GM12878 (cell line): ENCODE measurements at regions not wholly inside any gene's neighbourhood (a gene's known extent, or its start where the extent isn't known, plus 50 kb on each side); places are given as distances from the start of the nearest gene placed in this dataset.

Experiments
- CHD1 ChIP-seq: IDR thresholded peaks from 2 replicates; pipeline ENCODE4 v1.6.1; 2012; ENCODE audit warnings: low read depth, low read length, improper control_type of control experiment
- ESRRA ChIP-seq: IDR thresholded peaks from 2 replicates; pipeline ENCODE4 v1.6.1; 2012; ENCODE audit warnings: mild to moderate bottlenecking, low read length, improper control_type of control experiment
- FOS ChIP-seq: IDR thresholded peaks from 3 replicates; pipeline ENCODE4 v1.6.1; 2011; ENCODE audit warnings: borderline replicate concordance; ENCODE audit not compliant: insufficient read length; ENCODE audit errors: extremely low read depth
- MTA2 ChIP-seq: fragments of 450-650 bp; IDR thresholded peaks from 2 replicates; pipeline ENCODE4 v1.6.1; 2016; ENCODE audit warnings: low read depth, mild to moderate bottlenecking, moderate library complexity
- SUZ12 ChIP-seq: fragments of 200-600 bp; sonication (generic); IDR thresholded peaks from one replicate; pipeline ENCODE4 v1.6.1; 2018; ENCODE audit warnings: antibody characterized with exemption, mild to moderate bottlenecking; ENCODE audit not compliant: unreplicated experiment

DNA sequence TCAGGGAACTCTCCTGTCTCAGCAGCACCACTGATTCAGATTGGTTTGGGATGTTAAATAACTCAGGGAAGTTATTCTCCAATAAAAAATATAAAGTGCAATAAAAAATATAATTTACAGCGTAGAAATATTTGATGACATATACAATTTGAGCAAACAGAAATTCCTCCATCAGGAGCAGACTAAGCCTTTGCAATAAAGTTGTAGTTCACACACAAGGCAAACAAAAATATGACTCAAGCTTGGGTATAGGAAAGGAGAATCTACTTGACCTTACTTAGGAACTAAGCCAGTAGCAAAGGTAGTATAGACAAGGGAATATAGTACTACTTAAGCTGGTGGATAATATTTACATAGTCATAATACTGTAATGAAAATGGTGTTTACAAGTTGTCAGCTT lies 264.1 kb downstream of the KIF21A start:
- TF ChIP-seq MTA2 (no peak), CHD1 (no peak), FOS (no peak), SUZ12 (no peak), ESRRA (no peak)
